T follicular helper cell (primary cell): ENCODE measurements at regions not wholly inside any gene's neighbourhood (a gene's known extent, or its start where the extent isn't known, plus 50 kb on each side); places are given as distances from the start of the nearest gene placed in this dataset.
"Not testable (repeated sequence)": the region's sequence is repeated elsewhere in the genome, so short reads cannot be mapped to it uniquely, and the experiment has no call there.

Experiments used
- DNase-seq: peaks from one replicate; pipeline ENCODE4 v3.0.0-alpha.2; 2020; ENCODE audit warnings: low read depth

DNA sequence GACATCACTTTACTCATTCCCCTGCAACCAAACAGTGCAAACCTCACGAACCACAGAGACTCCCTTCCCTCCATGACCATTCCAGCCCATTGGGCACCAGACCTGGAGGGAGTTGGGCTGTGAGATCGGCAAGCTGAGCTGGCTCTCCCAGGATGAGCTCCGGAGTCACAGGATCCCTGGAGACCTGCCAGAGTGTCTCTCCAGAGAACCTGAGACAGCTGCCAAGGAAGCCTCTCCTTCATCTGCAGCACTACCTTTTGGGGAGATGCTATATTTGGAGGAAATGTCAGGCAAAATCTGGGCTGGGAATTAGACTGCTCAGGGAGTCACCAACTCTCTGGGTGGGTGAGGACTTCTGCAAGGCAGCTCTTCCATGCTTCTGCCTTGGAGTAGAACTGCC is 417.4 kb downstream of the TNS1 start:
- no peak for DNase-seq

DNA sequence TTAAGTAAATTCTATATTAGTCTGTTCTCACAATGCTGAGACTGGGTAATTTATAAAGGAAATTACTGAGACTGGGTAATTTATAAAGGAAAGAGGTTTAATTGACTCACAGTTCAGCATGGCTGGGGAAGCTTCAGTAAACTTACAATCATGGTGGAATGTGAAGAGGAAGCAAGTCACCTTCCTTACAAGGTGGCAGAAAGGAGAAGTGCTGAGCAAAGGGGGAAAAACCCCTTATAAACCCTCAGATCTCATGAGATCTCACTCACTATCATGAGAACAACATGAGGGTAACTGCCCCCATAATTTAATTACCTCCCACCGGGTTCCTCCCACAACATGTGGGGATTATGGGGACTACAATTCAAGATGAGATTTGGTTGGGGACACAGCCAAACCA is 422.4 kb downstream of the TNS1 start:
- DNase-seq, result not testable (repeated sequence)

DNA sequence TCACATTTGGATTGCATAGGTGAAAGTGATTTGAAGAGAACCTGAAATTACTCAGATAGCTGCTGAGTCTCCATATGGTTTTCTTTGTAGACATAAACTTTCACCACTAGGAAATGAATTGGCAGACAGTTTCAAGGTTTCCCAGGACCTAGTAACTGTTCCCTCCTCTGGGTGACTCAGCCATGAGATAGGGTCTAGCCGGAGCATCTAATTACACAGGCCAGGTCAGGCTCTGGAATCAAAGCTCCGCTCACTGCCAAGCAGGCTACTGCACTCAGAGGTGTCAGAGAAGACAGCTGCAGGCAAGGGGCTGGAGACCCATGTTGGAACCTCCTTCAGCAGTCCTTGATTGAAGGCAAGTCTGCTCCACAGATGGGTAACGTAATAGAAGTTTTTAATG is 429.2 kb downstream of the TNS1 start:
- DNase-seq, result no peak

- DNase-seq, result no peak
Measured at GRCh38 chr2:217570394-217570793, 432.4 kb downstream of the TNS1 start.

- DNase-seq, result no peak
Measured at GRCh38 chr2:217568289-217568971, 434.4 kb downstream of the TNS1 start.

DNA sequence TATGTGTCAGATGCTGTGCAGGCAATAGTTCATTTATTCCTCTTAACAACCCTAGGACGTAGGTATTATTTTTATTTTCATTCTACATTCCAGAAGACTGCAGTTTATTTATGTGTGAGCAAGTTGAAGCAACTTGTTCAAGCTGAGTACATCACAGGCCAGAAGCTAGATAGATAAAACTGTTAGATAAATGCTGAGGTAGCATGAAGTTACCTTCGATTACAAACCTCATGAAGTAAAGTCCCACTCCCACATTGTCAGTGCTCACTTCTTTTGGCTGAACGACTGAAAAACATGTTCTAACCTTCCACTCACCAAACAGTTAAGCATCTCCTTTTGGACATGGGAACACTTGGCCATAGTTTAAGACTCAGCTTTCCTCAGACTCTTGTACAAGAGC is 439.2 kb downstream of the TNS1 start:
- DNase-seq, result no peak

- DNase-seq, result no peak
Measured at GRCh38 chr2:217562871-217563480, 439.8 kb downstream of the TNS1 start.

- no peak for DNase-seq
Measured at GRCh38 chr2:217559084-217559483, 443.7 kb downstream of the TNS1 start.

- DNase-seq, result no peak
Measured at GRCh38 chr2:217555081-217555876, 447.5 kb downstream of the TNS1 start.

- DNase-seq, result no peak
Measured at GRCh38 chr2:217553679-217554078, 449.1 kb downstream of the TNS1 start.

DNA sequence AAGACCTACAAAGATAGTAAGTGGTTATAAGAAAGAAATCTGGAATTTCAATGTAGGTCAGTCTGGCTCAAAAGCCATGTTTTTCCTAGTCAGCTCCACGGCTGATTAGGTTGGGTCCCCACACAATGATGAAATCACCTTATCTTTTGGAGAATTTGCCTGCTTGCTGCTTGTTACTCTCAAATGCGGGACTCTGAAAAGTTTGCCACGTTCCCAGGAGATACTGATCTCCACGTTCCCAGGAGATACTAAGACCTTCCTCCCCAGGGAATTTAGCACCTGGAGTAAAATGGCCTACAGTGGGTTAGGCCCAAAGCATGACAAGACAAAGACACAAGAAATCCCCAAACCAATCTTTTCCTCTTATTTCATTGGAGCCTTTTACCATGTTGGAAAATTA is 449.6 kb downstream of the TNS1 start:
- DNase-seq, result no peak

DNA sequence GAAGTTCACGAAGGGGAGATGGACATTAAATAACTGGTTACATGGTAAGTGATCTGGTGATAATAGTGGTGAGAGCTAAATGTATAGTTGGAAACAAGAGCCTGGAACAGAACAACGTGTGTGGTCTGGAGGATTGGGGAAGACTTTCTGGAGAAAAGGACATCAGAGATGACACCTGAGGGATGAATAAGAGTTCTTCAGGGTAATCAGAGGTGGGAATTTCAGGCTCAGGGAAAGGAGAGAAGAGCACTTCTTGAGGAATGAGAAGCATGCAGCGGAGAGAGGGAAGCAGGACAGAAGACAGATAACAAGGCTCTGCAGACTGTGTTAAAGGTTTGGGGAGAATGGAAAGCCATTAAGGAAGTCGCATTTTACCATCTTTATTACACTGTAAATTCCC is 450.7 kb downstream of the TNS1 start:
- no peak for DNase-seq

GRCh38 chr2:217551252-217551899 is 451.4 kb downstream of the TNS1 start:
- no peak for DNase-seq

GRCh38 chr2:217539126-217539525 is 463.7 kb downstream of the TNS1 start:
- no peak for DNase-seq

DNA sequence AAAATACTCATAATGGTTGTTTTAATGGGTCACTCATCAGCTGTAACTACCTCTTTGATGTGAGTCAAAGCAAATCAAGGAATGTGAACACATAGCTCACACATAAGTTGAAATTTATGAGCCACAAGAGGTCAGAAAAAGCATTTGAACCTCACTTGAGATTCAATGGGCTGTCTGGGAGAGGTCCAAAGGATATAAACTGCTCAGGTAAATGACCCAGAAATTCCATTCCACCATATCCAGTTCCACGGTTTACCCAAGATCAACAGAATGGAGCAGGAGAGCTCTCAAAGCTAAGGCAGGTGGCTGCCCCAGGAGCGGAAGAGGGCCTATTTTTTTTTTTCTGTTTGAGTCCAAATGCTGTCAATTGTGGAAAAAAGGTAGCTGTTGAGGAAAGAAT is 464.1 kb downstream of the TNS1 start:
- no peak for DNase-seq

GRCh38 chr2:217535957-217536708 is 466.7 kb downstream of the TNS1 start:
- no peak for DNase-seq

GRCh38 chr2:217530392-217531090 is 472.3 kb downstream of the TNS1 start:
- DNase-seq, result no peak

- no peak for DNase-seq
Measured at GRCh38 chr2:217529271-217529670, 473.5 kb downstream of the TNS1 start.

GRCh38 chr2:217527590-217528202 is 475.1 kb downstream of the TNS1 start:
- DNase-seq, result no peak

GRCh38 chr2:217525076-217525475 is 477.7 kb downstream of the TNS1 start:
- DNase-seq, result no peak

- no peak for DNase-seq
Measured at GRCh38 chr2:217523286-217523685, 479.5 kb downstream of the TNS1 start.
